ENCODE measurements at regions not wholly inside any gene's neighbourhood (a gene's known extent, or its start where the extent isn't known, plus 50 kb on each side); places are given as distances from the start of the nearest gene placed in this dataset.
A peak's percentile ranks its signal among the peaks of the same experiment; 100 is the strongest.

- DNase-seq, result no peak
Measured at GRCh38 chr16:13553453-13553985, 366.4 kb upstream of the ERCC4 start.

GRCh38 chr16:13554005-13554404, 365.9 kb upstream of the ERCC4 start:
- no peak for DNase-seq

GRCh38 chr16:13554643-13555042, 365.3 kb upstream of the ERCC4 start:
- no peak for DNase-seq

GRCh38 chr16:13557418-13557817, 362.5 kb upstream of the ERCC4 start:
- no peak for DNase-seq

GRCh38 chr16:13558752-13559151, 361.2 kb upstream of the ERCC4 start:
- no peak for DNase-seq

GRCh38 chr16:13559624-13560023, 360.3 kb upstream of the ERCC4 start:
- DNase-seq, result no peak

GRCh38 chr16:13560151-13560550, 359.8 kb upstream of the ERCC4 start:
- DNase-seq, result no peak

GRCh38 chr16:13561291-13562070, 358.5 kb upstream of the ERCC4 start:
- DNase-seq, result no peak

GRCh38 chr16:13568803-13569202, 351.2 kb upstream of the ERCC4 start:
- DNase-seq, result no peak

GRCh38 chr16:13569986-13570385, 350.0 kb upstream of the ERCC4 start:
- no peak for DNase-seq

- DNase-seq, result peak in 1 of 2 experiments; percentile 32
Measured at GRCh38 chr16:13571036-13571435, 348.9 kb upstream of the ERCC4 start.

GRCh38 chr16:13573903-13574302, 346.1 kb upstream of the ERCC4 start:
- no peak for DNase-seq

GRCh38 chr16:13586051-13586450, 333.9 kb upstream of the ERCC4 start:
- DNase-seq, result no peak

GRCh38 chr16:13587181-13587580, 332.8 kb upstream of the ERCC4 start:
- no peak for DNase-seq

GRCh38 chr16:13594823-13595222, 325.1 kb upstream of the ERCC4 start:
- DNase-seq, result no peak

GRCh38 chr16:13606804-13607203, 313.1 kb upstream of the ERCC4 start:
- DNase-seq, result no peak

- no peak for DNase-seq
Measured at GRCh38 chr16:13607289-13607688, 312.7 kb upstream of the ERCC4 start.

- no peak for DNase-seq
Measured at GRCh38 chr16:13611596-13611995, 308.4 kb upstream of the ERCC4 start.

GRCh38 chr16:13612623-13613022, 307.3 kb upstream of the ERCC4 start:
- no peak for DNase-seq

- DNase-seq, result no peak
Measured at GRCh38 chr16:13613165-13613564, 306.8 kb upstream of the ERCC4 start.

- DNase-seq, result no peak
Measured at GRCh38 chr16:13621639-13622038, 298.3 kb upstream of the ERCC4 start.

GRCh38 chr16:13628156-13628555, 291.8 kb upstream of the ERCC4 start:
- DNase-seq, result no peak

GRCh38 chr16:13629704-13630103, 290.2 kb upstream of the ERCC4 start:
- no peak for DNase-seq

- no peak for DNase-seq
Measured at GRCh38 chr16:13630374-13630773, 289.6 kb upstream of the ERCC4 start.

GRCh38 chr16:13631213-13631767, 288.7 kb upstream of the ERCC4 start:
- DNase-seq, result no peak
